ENCODE measurements at regions not wholly inside any gene's neighbourhood (a gene's known extent, or its start where the extent isn't known, plus 50 kb on each side); places are given as distances from the start of the nearest gene placed in this dataset.
"Not testable (repeated sequence)": the region's sequence is repeated elsewhere in the genome, so short reads cannot be mapped to it uniquely, and the experiment has no call there.

DNA sequence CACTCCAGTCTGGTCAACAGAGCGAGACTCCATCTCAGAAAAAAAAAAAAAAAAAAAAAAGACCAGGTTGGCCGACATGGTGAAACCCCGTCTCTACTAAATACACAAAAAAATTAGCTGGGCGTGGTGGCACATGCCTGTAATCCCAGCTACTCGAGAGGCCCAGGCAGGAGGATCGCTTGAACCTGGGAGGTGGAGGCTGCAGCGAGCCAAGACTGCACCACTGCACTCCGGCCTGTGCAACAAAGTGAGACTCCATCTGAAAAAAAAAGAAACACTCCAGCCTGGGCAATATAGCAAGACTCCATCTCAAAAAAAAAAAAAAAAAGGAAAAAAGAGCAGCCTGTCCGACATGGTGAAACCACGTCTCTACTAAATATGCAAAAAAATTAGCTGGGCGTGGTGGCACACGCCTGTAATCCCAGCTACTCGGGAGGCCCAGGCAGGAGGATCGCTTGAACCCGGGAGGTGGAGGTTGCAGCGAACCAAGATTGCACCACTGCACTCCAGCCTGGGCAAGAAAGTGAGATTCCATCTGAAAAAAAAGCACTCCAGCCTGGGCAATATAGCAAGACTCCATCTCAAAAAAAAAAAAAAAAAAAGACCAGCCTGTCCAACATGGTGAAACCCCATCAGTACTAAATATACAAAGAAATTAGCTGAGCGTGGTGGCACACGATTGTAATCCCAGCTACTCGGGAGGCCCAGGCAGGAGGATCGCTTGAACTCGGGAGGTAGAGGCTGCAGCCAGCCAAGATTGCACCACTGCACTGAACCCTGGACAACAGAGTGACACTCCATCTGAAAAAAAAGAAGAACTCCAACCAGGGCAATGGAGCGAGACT, 343.3 kb upstream of the PLGLB2 start:
- TF ChIP-seq KLF16 (tag by site-specific recombination; IDR thresholded peaks at IDR 0.05); SP2 (tag by site-specific recombination; IDR thresholded peaks at IDR 0.05); ZNF639 (tag by site-specific recombination; IDR thresholded peaks at IDR 0.05); ZBTB8A (tag by site-specific recombination; IDR thresholded peaks at IDR 0.05); REPIN1 (tag by site-specific recombination; IDR thresholded peaks at IDR 0.05; ENCODE audit: low read depth); ZNF548 (tag by site-specific recombination; IDR thresholded peaks at IDR 0.05); ZNF416 (tag by site-specific recombination; IDR thresholded peaks at IDR 0.05); ZNF555 (tag by site-specific recombination; conservative IDR thresholded peaks at IDR 0.05); PRDM10 (tag by site-specific recombination; IDR thresholded peaks at IDR 0.05): not testable (repeated sequence)
- TF ChIP-seq, protein P1, sequence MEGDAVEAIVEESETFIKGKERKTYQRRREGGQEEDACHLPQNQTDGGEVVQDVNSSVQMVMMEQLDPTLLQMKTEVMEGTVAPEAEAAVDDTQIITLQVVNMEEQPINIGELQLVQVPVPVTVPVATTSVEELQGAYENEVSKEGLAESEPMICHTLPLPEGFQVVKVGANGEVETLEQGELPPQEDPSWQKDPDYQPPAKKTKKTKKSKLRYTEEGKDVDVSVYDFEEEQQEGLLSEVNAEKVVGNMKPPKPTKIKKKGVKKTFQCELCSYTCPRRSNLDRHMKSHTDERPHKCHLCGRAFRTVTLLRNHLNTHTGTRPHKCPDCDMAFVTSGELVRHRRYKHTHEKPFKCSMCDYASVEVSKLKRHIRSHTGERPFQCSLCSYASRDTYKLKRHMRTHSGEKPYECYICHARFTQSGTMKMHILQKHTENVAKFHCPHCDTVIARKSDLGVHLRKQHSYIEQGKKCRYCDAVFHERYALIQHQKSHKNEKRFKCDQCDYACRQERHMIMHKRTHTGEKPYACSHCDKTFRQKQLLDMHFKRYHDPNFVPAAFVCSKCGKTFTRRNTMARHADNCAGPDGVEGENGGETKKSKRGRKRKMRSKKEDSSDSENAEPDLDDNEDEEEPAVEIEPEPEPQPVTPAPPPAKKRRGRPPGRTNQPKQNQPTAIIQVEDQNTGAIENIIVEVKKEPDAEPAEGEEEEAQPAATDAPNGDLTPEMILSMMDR (tag by site-specific recombination; IDR thresholded peaks at IDR 0.05) = not testable (repeated sequence)
- TF ChIP-seq, protein P2, sequence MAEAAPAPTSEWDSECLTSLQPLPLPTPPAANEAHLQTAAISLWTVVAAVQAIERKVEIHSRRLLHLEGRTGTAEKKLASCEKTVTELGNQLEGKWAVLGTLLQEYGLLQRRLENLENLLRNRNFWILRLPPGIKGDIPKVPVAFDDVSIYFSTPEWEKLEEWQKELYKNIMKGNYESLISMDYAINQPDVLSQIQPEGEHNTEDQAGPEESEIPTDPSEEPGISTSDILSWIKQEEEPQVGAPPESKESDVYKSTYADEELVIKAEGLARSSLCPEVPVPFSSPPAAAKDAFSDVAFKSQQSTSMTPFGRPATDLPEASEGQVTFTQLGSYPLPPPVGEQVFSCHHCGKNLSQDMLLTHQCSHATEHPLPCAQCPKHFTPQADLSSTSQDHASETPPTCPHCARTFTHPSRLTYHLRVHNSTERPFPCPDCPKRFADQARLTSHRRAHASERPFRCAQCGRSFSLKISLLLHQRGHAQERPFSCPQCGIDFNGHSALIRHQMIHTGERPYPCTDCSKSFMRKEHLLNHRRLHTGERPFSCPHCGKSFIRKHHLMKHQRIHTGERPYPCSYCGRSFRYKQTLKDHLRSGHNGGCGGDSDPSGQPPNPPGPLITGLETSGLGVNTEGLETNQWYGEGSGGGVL (tag by site-specific recombination; IDR thresholded peaks at IDR 0.05) = not testable (repeated sequence)
